ENCODE measurements at regions not wholly inside any gene's neighbourhood (a gene's known extent, or its start where the extent isn't known, plus 50 kb on each side); places are given as distances from the start of the nearest gene placed in this dataset.

DNA sequence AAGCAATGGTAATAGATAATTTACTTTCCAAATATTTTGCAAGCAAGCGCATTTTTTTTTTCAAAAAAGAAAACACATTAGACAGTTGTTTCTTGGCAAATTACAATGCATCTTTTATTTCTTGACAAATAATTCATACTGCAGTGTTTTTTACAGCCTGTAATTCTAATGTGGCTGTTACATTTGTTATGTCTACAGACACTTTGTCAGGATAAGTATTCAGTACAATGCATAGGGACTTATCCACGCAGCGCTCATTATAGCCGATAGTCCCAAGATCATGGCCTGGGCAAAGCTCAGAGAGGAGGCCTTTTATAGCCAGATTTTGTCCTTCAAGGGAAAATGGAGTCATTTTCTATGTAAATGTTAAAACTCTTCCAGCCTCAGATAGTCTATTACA lies 123.0 kb upstream of the FANCL start:
- TF ChIP-seq CTCF (IDR thresholded peaks at IDR 0.05; ENCODE audit: low read depth, low read length) (no peak), EZH2phosphoT487 (IDR thresholded peaks at IDR 0.05; ENCODE audit: low read depth) (no peak)

Data from OCI-LY3 (cell line).